ENCODE measurements at regions not wholly inside any gene's neighbourhood (a gene's known extent, or its start where the extent isn't known, plus 50 kb on each side); places are given as distances from the start of the nearest gene placed in this dataset.
A peak's percentile ranks its signal among the peaks of the same experiment; 100 is the strongest.

GRCh38 chr5:147063943-147064342 is 170.9 kb upstream of the STK32A start:
- Histone ChIP-seq H3K27me3 (ENCODE audit: low read depth, low read length) (no peaks in the 10 kb centered on the region), H3K27ac (ENCODE audit: low read length) (no peak overlapping the region), H3K79me2 (ENCODE audit: low read length) (no peaks in the 10 kb centered on the region), H3K9ac (ENCODE audit: low read length) (no peak overlapping the region), H3K4me2 (ENCODE audit: low read length) (no peak overlapping the region), H3K4me1 (ENCODE audit: low read length) (no peaks in the 10 kb centered on the region), H2AFZ (ENCODE audit: low read depth, low read length) (no peak overlapping the region), H3K36me3 (replicated peaks; ENCODE audit: low read depth, low read length) (no peaks in the 10 kb centered on the region), H3K9me3 (ENCODE audit: insufficient read depth, low read length) (no peaks in the 10 kb centered on the region), H4K20me1 (ENCODE audit: insufficient read depth, low read length) (no peaks in the 10 kb centered on the region), H3K4me3 (ENCODE audit: low read length) (no peak overlapping the region)
- TF ChIP-seq CTCF (IDR thresholded peaks at IDR 0.05; ENCODE audit: low read depth, low read length), result no peak
- no peak for TF ChIP-seq EZH2phosphoT487 (IDR thresholded peaks at IDR 0.05; ENCODE audit: low read depth)

- Histone ChIP-seq H3K27me3 (ENCODE audit: low read depth, low read length) (no peaks in the 10 kb centered on the region), H3K79me2 (ENCODE audit: low read length) (no peaks in the 10 kb centered on the region), H4K20me1 (ENCODE audit: insufficient read depth, low read length) (no peaks in the 10 kb centered on the region), H3K27ac (ENCODE audit: low read length) (no peak overlapping the region), H2AFZ (ENCODE audit: low read depth, low read length) (no peak overlapping the region), H3K9me3 (ENCODE audit: insufficient read depth, low read length) (no peaks in the 10 kb centered on the region), H3K9ac (ENCODE audit: low read length) (no peak overlapping the region), H3K36me3 (replicated peaks; ENCODE audit: low read depth, low read length) (no peaks in the 10 kb centered on the region), H3K4me1 (ENCODE audit: low read length) (no peaks in the 10 kb centered on the region), H3K4me2 (ENCODE audit: low read length) (peak overlapping the region; percentile 26), H3K4me3 (ENCODE audit: low read length) (no peak overlapping the region; the same call in 1 of the 2 replicates)
- TF ChIP-seq CTCF (IDR thresholded peaks at IDR 0.05; ENCODE audit: low read depth, low read length) (no peak), EZH2phosphoT487 (IDR thresholded peaks at IDR 0.05; ENCODE audit: low read depth) (no peak)
Measured at GRCh38 chr5:147065071-147065470, 169.8 kb upstream of the STK32A start.

- no peak overlapping the region for H3K9ac ChIP-seq (ENCODE audit: low read length)
- H4K20me1 ChIP-seq (ENCODE audit: insufficient read depth, low read length), result no peaks in the 10 kb centered on the region
- H3K4me1 ChIP-seq (ENCODE audit: low read length), result no peaks in the 10 kb centered on the region
- no peaks in the 10 kb centered on the region for H3K27me3 ChIP-seq (ENCODE audit: low read depth, low read length)
- H2AFZ ChIP-seq (ENCODE audit: low read depth, low read length), result no peak overlapping the region
- H3K27ac ChIP-seq (ENCODE audit: low read length), result no peak overlapping the region
- H3K4me2 ChIP-seq (ENCODE audit: low read length), result no peak overlapping the region
- no peaks in the 10 kb centered on the region for H3K36me3 ChIP-seq (replicated peaks; ENCODE audit: low read depth, low read length)
- TF ChIP-seq CTCF (IDR thresholded peaks at IDR 0.05; ENCODE audit: low read depth, low read length), result no peak
- TF ChIP-seq EZH2phosphoT487 (IDR thresholded peaks at IDR 0.05; ENCODE audit: low read depth), result no peak
- H3K4me3 ChIP-seq (ENCODE audit: low read length), result no peak overlapping the region
- no peaks in the 10 kb centered on the region for H3K79me2 ChIP-seq (ENCODE audit: low read length)
- no peaks in the 10 kb centered on the region for H3K9me3 ChIP-seq (ENCODE audit: insufficient read depth, low read length)
Measured at GRCh38 chr5:147068998-147069397, 165.8 kb upstream of the STK32A start.

- Histone ChIP-seq H3K9ac (ENCODE audit: low read length) (no peak overlapping the region), H4K20me1 (ENCODE audit: insufficient read depth, low read length) (no peaks in the 10 kb centered on the region), H3K4me2 (ENCODE audit: low read length) (no peak overlapping the region), H3K9me3 (ENCODE audit: insufficient read depth, low read length) (no peaks in the 10 kb centered on the region), H3K4me1 (ENCODE audit: low read length) (no peaks in the 10 kb centered on the region), H2AFZ (ENCODE audit: low read depth, low read length) (no peak overlapping the region), H3K4me3 (ENCODE audit: low read length) (no peak overlapping the region), H3K27me3 (ENCODE audit: low read depth, low read length) (no peaks in the 10 kb centered on the region), H3K79me2 (ENCODE audit: low read length) (no peaks in the 10 kb centered on the region), H3K27ac (ENCODE audit: low read length) (no peak overlapping the region), H3K36me3 (replicated peaks; ENCODE audit: low read depth, low read length) (no peaks in the 10 kb centered on the region)
- TF ChIP-seq EZH2phosphoT487 (IDR thresholded peaks at IDR 0.05; ENCODE audit: low read depth) (no peak), CTCF (IDR thresholded peaks at IDR 0.05; ENCODE audit: low read depth, low read length) (no peak)
Measured at GRCh38 chr5:147072622-147073021, 162.2 kb upstream of the STK32A start.
